ENCODE measurements at regions not wholly inside any gene's neighbourhood (a gene's known extent, or its start where the extent isn't known, plus 50 kb on each side); places are given as distances from the start of the nearest gene placed in this dataset.
A peak's percentile ranks its signal among the peaks of the same experiment; 100 is the strongest.

GRCh38 chr3:64870876-64871646 is 183.3 kb upstream of the ADAMTS9 start:
- no peak for DNase-seq

DNA sequence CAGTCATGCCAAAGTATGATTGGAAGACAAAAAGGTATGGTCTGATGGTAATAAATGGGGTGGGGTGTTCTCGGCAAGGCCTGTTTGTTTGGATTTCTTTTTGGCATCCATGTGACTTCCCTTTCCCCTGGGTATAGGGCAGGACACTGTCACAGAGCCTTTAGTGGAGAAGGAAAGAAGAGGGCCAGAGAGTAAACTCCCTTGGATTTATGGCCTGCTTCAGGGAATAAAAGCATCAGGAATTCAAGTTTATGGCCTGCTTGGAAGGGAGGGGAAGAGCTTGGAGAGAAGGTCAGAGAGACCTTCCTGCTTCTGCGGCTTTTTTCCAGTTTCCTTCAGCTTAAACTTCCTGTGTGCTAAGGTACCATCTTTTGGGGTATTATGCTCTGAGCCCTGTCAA is 179.4 kb upstream of the ADAMTS9 start:
- DNase-seq, result no peak

DNA sequence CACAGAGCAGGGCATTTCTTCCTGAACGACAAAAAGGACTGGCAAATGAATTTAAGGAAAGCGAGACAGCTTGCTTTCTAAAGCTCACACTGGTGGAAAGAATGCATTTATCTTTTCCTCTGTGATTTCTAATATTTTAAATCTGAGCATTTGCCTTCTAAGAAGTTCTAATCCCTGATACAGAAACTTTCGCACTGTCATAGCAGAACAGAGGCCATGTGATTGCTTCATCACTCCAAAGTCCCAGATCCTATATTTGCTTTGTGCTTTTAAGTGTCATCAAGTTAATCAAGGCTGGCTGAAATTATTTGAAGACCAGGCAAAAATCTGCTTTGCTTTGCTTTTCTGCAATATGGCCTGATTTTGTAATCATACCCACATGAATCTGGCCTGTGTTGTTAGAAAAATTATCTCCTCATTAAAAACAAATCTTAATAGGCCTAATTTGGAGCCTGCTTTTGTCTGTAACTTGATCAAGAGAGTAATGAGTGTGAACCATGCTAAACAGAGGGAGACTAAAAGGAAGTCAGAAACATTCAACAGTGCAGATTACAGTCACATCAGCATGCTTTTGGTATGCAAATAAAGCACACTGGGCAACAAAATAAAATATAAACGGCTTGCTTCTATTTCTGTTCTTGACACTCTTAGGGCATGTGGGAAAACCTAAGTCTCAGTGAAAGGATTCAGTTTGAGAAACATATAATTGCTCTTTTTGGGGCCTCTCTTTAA is 178.2 kb upstream of the ADAMTS9 start:
- DNase-seq, result no peak

DNA sequence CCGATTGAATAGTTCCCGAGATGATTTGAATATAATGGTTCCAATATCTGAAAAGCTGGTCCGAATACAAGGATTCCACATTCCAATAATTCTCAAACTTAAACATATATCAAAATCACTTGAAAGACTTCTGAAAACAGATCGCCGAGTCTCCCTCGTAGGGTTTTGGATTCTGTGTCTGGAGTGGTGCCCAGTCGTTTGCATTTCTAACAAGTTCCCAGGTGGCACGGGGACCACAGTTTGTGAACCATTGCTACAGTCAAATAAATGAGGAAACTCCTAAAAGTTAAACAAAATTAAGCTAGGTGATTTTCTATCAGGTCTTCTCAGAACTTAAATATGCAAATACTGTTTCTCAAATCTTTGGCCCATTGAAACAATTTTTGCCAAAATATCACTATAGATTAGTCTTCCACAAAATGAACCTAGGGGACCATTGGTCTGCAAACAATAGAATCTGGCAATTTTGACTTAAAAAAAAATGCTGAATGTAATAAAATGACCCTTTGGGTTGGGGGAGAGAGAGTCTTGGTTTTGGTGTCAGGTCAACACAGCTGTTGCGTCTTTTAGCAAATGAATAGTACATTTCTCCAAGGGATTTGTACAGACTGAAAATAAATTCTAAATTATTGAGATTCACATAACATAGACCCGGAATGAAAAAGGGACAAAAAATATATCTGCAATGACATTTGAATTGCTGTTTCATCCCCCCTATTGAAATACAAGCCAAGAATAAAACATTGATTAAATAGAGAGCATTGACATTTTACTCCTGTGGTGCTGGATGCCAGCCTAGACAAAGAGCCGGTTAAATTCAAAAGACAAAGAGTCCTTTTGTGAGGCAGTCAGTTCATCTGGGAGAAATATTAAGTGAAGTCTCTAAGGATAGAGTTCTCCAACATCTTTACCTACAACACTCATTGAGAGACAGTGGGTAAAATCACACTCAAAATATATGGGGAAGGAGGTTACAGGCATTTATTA is 175.7 kb upstream of the ADAMTS9 start:
- DNase-seq, result peak; percentile 28

DNA sequence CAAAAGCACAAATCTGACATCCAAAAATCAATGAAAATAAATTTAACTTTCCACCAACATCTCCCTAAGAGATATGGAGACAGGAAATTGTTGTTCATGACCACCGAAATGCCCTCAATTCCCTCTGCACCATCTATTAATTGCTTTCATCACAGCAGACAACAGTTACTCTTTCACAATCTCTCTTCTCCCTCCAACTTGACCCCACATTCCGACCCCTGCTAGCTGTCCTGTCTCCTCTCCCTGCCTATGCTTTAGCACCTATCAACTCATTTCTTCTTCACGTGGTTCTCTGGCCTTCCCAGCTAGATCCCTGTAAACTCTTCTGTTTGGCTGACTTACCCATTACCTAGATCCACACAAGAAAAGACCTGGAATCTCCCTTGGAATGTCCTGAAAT is 173.9 kb upstream of the ADAMTS9 start:
- DNase-seq, result no peak

GRCh38 chr3:64860536-64860870 is 172.7 kb upstream of the ADAMTS9 start:
- no peak for DNase-seq

GRCh38 chr3:64859625-64860535 is 172.1 kb upstream of the ADAMTS9 start:
- peak; percentile 40 for DNase-seq

DNA sequence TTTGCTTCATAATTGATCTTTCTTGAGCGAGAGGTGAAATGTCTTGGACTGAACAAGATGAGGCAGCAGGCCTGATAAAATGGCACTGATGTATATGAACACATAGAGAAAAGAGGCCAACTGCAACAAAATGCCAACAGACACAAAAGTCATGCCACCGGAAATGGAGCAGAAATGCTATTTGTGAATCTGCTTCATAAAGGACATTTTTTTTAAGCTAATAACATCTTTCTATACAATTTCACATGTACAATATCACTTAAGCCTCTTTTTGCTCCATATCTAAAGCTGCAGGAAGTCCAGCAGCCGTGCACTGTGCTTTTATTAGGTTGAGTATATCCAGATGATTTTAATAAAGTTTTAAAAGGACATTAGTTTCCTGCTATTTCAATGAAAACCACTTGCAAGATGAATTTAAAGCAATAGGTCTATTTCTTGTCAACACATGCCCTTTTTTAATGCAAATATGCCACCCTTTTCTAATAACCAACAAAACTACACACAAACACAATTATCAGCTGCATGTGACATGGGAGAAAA is 169.2 kb upstream of the ADAMTS9 start:
- no peak for DNase-seq

DNA sequence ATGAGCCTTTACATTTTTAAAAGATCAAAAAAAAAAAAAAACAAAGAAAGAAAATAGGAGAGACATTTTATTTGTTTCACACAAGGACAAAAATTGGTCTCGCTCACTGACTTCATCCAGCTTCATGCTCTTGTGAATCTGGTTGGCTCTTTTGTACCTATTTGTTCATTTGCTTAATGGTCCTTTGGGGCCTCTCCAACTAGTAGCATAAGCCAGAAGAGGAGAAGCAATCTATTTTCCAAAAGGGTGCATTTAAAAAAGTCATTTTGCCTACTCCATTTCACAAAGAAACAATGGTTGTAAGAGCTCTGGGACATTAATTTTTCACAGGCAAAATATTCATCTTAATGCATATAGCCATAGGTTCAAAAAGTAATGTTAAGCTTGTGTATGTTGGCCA is 168.3 kb upstream of the ADAMTS9 start:
- DNase-seq, result no peak

DNA sequence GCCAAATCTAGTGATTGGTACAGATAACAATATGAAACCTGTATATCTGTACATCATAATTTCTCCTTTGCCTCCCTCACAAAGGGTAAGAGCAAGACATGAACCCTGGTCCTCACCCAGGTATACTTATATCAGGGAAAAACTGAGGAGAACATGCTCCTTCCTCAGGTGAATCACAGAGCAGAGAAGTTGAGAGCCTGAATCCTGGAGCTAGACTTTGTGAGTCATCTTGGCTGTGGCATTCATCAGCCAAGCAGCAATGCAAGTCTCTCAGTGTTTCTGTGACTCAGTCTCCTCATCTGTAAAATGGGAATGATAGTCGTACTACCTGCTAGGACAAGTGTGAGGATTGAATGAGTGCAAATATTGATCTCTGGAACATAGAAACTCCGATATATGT is 165.7 kb upstream of the ADAMTS9 start:
- no peak for DNase-seq

GRCh38 chr3:64852738-64853137 is 164.9 kb upstream of the ADAMTS9 start:
- no peak for DNase-seq

GRCh38 chr3:64848822-64849221 is 161.0 kb upstream of the ADAMTS9 start:
- DNase-seq, result no peak

GRCh38 chr3:64848127-64848800 is 160.5 kb upstream of the ADAMTS9 start:
- no peak for DNase-seq

DNA sequence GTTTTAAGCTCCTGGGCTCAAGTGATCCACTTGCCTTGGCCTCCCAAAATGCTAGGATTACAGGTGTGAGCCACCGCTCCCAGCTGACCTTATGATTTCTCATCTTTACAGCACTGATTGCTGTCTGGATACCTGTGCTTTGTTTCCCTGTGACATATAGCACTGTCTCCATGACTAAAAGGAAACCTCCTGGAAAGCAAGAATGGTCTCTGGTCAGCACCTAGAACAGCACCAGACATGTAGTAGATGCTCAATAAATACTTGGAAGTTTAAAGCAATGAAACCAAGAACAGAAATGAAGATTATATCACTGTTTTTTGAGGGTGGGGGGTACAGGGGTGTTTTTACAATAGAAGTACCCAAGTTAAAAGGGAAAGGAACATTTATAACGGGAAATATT is 156.8 kb upstream of the ADAMTS9 start:
- DNase-seq, result no peak

DNA sequence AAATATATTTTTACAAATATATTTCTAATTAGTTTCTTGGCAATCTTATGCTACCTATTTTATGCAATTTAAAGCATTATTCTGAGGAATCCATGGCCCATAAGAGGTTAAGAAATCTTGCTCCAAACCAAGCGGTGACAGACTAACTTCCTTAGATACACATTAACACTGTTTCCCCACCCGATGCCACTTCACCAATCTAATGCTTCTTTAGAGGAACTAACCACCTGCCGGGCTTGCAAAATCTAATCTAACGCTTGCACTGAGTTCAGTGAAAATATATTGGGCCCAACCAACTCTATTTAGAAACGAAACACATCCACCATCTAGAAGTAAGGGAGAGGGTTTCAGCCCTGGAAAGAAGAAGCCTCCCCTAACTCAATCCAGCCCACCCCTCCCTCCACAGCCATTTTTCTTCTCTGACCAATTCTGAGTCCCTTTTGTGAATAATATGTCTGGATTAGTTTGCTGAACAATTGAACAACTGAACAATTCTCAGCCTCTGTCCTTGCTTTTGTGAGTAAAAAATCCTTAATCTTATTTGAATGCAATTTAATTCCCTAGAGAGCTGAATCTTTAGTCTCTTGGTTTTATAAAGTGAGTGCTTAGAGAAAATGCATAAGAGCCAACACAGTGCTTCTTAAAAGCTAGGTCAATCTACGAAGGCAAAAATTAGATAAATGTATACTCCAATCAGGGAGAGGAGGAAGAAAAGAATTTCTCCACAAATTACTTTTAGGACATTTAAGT is 150.4 kb upstream of the ADAMTS9 start:
- peak; percentile 23 for DNase-seq

DNA sequence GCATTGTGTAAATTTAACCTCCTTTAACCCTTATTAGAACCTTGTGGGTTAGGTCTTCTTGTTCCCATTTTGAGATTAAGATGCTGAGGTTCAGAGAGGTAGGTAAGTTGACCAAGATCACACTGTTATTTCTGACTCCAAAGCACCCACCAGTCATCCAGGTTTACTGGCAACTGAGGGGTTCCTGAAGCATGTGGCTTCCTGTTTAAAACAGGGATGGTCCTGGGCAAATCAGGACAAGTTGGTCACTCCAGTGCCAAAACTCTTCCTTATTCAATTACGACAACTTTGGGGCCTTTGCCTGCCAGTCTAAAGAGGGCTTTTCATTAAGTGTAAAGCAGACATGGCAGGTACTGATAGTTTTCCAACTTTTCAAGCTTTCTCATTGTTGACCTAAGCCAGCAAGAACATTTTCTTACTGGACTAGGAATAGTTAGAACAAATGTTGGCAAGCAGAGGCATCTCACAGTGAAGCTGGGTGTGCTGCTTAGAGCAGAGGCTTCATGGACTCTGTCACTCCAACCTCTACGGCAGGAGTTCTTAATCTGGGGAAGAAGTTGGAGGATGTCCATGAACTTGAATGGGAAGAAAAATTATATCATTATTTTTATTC is 149.4 kb upstream of the ADAMTS9 start:
- DNase-seq, result no peak

GRCh38 chr3:64836097-64836496 is 148.3 kb upstream of the ADAMTS9 start:
- no peak for DNase-seq

DNA sequence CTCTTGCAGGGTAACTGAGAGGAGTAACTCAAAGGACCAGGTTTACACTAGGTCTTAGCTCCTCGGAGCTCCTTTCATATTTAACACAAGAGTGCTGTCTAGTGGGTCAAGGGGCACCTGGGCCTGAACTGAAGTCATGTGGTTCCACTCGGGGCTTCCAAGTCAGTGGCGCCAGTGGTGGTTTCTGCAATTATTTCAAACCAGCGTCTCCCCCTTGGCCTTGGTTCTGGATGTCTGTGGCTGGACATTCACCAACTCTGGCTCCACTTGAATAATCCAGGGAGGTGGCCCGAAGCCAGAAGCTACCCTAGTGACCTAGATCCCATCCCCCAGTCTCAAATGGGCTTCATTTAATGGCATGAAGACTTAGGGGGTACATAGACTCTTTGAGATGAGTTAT is 144.3 kb upstream of the ADAMTS9 start:
- no peak for DNase-seq

DNA sequence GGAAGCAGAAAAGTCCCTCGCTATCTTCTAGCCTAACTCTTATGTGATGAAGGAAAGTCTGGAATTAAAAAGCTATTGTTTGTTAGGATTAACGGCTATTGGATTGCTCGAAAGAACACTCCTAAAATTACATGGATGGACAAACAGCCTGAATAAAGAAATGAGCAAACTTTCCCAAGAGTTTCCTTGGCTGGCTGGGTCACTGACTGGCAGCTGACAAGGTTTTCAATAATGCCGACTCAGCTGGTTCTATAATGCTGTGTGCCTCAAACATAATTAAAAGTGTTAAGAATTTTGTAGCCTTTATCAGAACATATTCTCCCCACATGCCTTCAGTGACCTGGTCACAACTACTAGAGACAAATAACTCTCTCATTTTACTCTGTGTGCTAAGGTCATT is 142.9 kb upstream of the ADAMTS9 start:
- DNase-seq, result no peak

DNA sequence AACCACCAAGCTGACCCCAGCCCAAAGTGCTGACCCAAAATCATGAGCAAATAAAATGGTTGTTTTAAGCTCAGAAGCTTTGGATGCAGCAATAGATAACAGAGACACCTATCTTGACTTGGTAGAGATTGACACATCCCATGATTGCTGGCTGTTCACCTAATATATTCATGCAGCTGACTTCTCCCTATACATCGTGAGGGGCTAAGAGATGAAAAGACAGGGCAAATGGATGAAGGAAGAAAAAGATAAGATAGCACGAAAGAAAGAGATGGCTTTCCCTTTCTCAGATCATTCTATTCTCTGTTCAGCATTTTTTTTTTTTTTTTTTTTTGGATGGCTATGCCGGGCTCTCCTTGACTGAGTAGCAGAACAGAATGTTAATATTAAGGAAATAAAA is 141.5 kb upstream of the ADAMTS9 start:
- no peak for DNase-seq

All from RPMI8226 (cell line).